Mesenchymal stem cell (in vitro differentiated cells and primary cell): ENCODE measurements at regions not wholly inside any gene's neighbourhood (a gene's known extent, or its start where the extent isn't known, plus 50 kb on each side); places are given as distances from the start of the nearest gene placed in this dataset.

Experiments
- DNase-seq: peaks from one replicate; pipeline ENCODE4 v3.0.0-alpha.2; 2013
- H2AFZ ChIP-seq: one replicate; pipeline ENCODE4 v1.6.1; 2013; ENCODE audit warnings: low read depth, mild to moderate bottlenecking, control low read depth, inconsistent platforms, low read length, moderate library complexity
- H2AK5ac ChIP-seq: 2 replicates; pipeline ENCODE4 v1.6.1; 2013; ENCODE audit warnings: low read length, moderate library complexity, mild to moderate bottlenecking, inconsistent platforms; ENCODE audit not compliant: severe bottlenecking
- H2BK120ac ChIP-seq: one replicate; pipeline ENCODE4 v1.6.1; 2013; ENCODE audit warnings: low read depth, mild to moderate bottlenecking, inconsistent platforms, low read length, moderate library complexity
- H2BK12ac ChIP-seq, 2 experiments: one replicate each; pipeline ENCODE4 v1.6.1; 2013; ENCODE audit warnings: inconsistent platforms in 2 of 2, low read length in 2 of 2, mild to moderate bottlenecking in 2 of 2, moderate library complexity in 2 of 2, control low read depth in 1 of 2
- H2BK15ac ChIP-seq: one replicate; pipeline ENCODE4 v1.6.1; 2013; ENCODE audit warnings: mild to moderate bottlenecking, low read depth, inconsistent platforms; ENCODE audit not compliant: poor library complexity, severe bottlenecking
- H2BK5ac ChIP-seq: 2 replicates; pipeline ENCODE4 v1.6.1; 2013; ENCODE audit warnings: low read depth, mild to moderate bottlenecking, low read length, control low read depth, inconsistent platforms; ENCODE audit not compliant: poor library complexity, severe bottlenecking
- H3K14ac ChIP-seq, 2 experiments: one replicate each; pipeline ENCODE4 v1.6.1; 2013; ENCODE audit warnings: inconsistent platforms in 2 of 2, low read length in 2 of 2, control low read depth in 1 of 2, mild to moderate bottlenecking in 1 of 2, moderate library complexity in 1 of 2
- H3K18ac ChIP-seq, 2 experiments: one replicate each; pipeline ENCODE4 v1.6.1; 2013; ENCODE audit warnings: inconsistent platforms in 2 of 2, low read length in 2 of 2, control low read depth in 1 of 2, low read depth in 1 of 2, mild to moderate bottlenecking in 1 of 2
- H3K23ac ChIP-seq, 2 experiments: one replicate each; pipeline ENCODE4 v1.6.1; 2013; ENCODE audit warnings: inconsistent platforms in 2 of 2, low read length in 2 of 2, mild to moderate bottlenecking in 2 of 2, moderate library complexity in 2 of 2, control low read depth in 1 of 2
- H3K27ac ChIP-seq: 2 replicates; pipeline ENCODE4 v1.5.1; 2013; ENCODE audit warnings: mild to moderate bottlenecking, moderate library complexity, low read length, control low read depth, inconsistent platforms; ENCODE audit not compliant: poor library complexity, severe bottlenecking
- H3K27me3 ChIP-seq, 2 experiments: 2 replicates each; pipeline versions ENCODE4 v1.6.1 to v1.7.0; 2013; ENCODE audit warnings: low read length in 2 of 2, mild to moderate bottlenecking in 2 of 2, moderate library complexity in 2 of 2, control low read depth in 1 of 2, inconsistent platforms in 1 of 2; ENCODE audit not compliant: control insufficient read depth in 1 of 2, insufficient read depth in 1 of 2
- H3K36me3 ChIP-seq, 2 experiments: 2 replicates each; pipeline versions ENCODE4 v1.6.1 to v1.7.0; 2013; ENCODE audit warnings: low read length in 2 of 2, control low read depth in 1 of 2, inconsistent platforms in 1 of 2, low read depth in 1 of 2, mild to moderate bottlenecking in 1 of 2; ENCODE audit not compliant: insufficient read depth in 2 of 2, control insufficient read depth in 1 of 2
- H3K4ac ChIP-seq, 2 experiments: one replicate each; pipeline ENCODE4 v1.6.1; 2013; ENCODE audit warnings: inconsistent platforms in 2 of 2, low read length in 2 of 2, mild to moderate bottlenecking in 2 of 2, moderate library complexity in 2 of 2, control low read depth in 1 of 2, low read depth in 1 of 2
- H3K4me1 ChIP-seq: 2 replicates; pipeline ENCODE4 v1.6.1; 2013; ENCODE audit warnings: low read depth, low read length, control low read depth; ENCODE audit not compliant: control insufficient read depth, insufficient read depth
- H3K4me2 ChIP-seq: 2 replicates; pipeline ENCODE4 v1.6.1; 2013; ENCODE audit warnings: low read length, mild to moderate bottlenecking, inconsistent platforms; ENCODE audit not compliant: poor library complexity, severe bottlenecking
- H3K4me3 ChIP-seq, 2 experiments: 2 replicates each; pipeline versions ENCODE4 v1.5.1 to v1.7.0; 2013; ENCODE audit warnings: low read length in 2 of 2, mild to moderate bottlenecking in 2 of 2, control low read depth in 1 of 2, low read depth in 1 of 2; ENCODE audit not compliant: insufficient read depth in 1 of 2
- H3K79me1 ChIP-seq: replicated peaks from 2 replicates; pipeline ENCODE4 v1.6.1; 2013; ENCODE audit warnings: mild to moderate bottlenecking, control low read depth, low read length, inconsistent platforms; ENCODE audit not compliant: poor library complexity, severe bottlenecking
- H3K9ac ChIP-seq: 2 replicates; pipeline ENCODE4 v1.7.0; 2013; ENCODE audit warnings: mild to moderate bottlenecking, low read length, moderate library complexity
- H3K9me3 ChIP-seq: 2 replicates; pipeline ENCODE4 v1.7.0; 2013; ENCODE audit warnings: mild to moderate bottlenecking, low read length; ENCODE audit not compliant: control insufficient read depth
- H4K8ac ChIP-seq: one replicate; pipeline ENCODE4 v1.6.1; 2013; ENCODE audit warnings: inconsistent platforms, mild to moderate bottlenecking, low read length, moderate library complexity
- H4K91ac ChIP-seq: one replicate; pipeline ENCODE4 v1.6.1; 2013; ENCODE audit warnings: mild to moderate bottlenecking, low read length, inconsistent platforms
- WGBS: methylation state at CpG from one replicate; pipeline ENCODE4 v1.1.7; 2013; ENCODE audit warnings: mixed read lengths; 5-methylcytosine and 5-hydroxymethylcytosine counted together

DNA sequence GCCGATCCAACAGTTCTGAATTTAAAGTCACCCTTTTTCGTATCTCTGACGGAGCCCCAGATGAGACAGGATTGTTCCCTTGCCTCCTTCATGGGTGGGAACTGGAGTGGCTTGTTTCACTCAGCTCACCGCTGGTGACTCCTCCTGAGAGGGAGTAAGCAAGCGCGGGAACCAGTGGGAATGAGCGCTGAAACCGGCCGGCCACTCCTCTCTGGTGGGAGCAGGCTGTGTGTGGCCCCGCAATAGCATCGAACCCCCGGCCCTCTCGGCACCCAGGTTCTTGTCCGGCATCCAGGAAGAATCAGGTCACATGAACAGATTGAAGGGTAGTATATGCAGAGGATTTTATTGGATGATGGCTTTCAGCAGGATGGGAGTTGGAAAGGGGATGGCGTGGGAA, 1211.6 kb upstream of the PCDH20 start:
- no peak overlapping the region for H2AK5ac ChIP-seq
- no peaks in the 10 kb centered on the region for H3K4me1 ChIP-seq
- H3K23ac ChIP-seq = no peak overlapping the region
- no peak overlapping the region for H4K91ac ChIP-seq
- no peak overlapping the region for H3K9ac ChIP-seq
- H2BK15ac ChIP-seq = no peak overlapping the region
- no peak overlapping the region for H2BK12ac ChIP-seq
- DNase-seq = no peak
- H3K14ac ChIP-seq = no peak overlapping the region
- no peak overlapping the region for H3K18ac ChIP-seq
- H3K4me3 ChIP-seq = no peak overlapping the region
- no peak overlapping the region for H2BK120ac ChIP-seq
- no peak overlapping the region for H2AFZ ChIP-seq
- no peaks in the 10 kb centered on the region for H3K79me1 ChIP-seq
- H3K36me3 ChIP-seq = no peaks in the 10 kb centered on the region
- no peaks in the 10 kb centered on the region for H3K9me3 ChIP-seq
- 92% methylated on average over 15 of the region's 15 CpGs for WGBS
- no peak overlapping the region for H3K27ac ChIP-seq
- no peak overlapping the region for H2BK5ac ChIP-seq
- no peaks in the 10 kb centered on the region for H3K27me3 ChIP-seq
- H3K4ac ChIP-seq = no peak overlapping the region
- no peak overlapping the region for H3K4me2 ChIP-seq
- H4K8ac ChIP-seq = no peak overlapping the region

DNA sequence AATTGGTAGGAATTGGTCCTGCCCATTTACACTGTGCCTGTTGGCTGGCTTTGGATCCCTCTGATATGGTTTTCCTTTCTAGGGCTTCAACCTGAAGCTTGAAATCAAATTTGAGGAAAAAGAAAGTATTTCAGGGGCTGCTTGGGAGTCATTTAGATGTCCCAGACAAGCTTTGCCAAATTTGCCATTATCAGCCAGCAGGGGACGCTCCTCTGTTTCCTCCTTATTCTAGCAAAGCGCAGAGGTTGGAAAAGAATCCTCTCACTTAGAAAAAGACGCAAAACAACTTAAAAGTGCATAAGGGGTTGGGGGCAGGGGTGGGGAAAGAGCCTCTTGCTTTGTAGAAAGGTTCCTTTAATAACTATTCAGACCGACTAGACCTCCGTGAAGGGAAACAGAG, 1211.1 kb upstream of the PCDH20 start:
- Histone ChIP-seq H2AK5ac (no peak overlapping the region), H2BK12ac (no peak overlapping the region), H2BK120ac (no peak overlapping the region), H3K4ac (no peak overlapping the region), H3K18ac (no peak overlapping the region), H3K36me3 (no peaks in the 10 kb centered on the region), H3K27ac (no peak overlapping the region), H2AFZ (no peak overlapping the region), H4K8ac (no peak overlapping the region), H3K14ac (no peak overlapping the region), H2BK15ac (no peak overlapping the region), H3K23ac (no peak overlapping the region), H3K9me3 (no peaks in the 10 kb centered on the region), H3K27me3 (no peaks in the 10 kb centered on the region), H3K9ac (no peak overlapping the region), H3K79me1 (no peaks in the 10 kb centered on the region), H2BK5ac (no peak overlapping the region), H4K91ac (no peak overlapping the region), H3K4me3 (no peak overlapping the region), H3K4me1 (no peaks in the 10 kb centered on the region), H3K4me2 (no peak overlapping the region)
- no peak for DNase-seq
- WGBS = 38% methylated on average over 4 of the region's 5 CpGs

DNA sequence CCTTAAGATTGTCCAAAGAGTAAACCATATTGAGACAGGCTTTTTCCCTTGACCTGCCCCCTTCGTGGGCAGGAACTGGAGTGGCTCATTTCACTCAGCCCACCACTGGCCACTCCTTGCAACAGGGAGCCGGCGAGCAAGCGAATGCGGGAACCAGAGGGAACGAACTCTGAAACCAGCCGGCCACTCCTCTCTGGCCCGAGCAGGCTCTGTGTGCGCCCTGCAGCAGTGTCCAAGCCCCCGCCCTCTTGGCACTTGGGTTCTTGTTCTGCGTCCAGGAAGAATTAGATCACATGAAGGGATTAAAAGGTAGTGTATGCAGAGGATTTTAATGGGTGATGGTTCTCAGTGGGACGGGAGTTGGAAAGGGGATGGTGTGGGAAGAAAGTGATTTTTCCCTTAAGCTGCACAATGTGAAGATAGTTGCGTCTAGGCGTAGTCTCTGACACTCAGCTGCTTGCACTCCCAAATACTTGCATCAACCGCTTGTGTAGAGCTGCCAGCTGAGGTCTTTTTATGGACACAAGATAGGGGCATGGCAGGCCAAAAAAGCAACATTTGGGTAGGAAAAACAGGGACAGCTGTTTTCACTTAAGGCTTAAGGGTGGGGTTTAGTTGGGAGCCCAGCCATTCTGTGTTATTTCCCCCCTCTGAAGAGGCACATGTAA, 1209.7 kb upstream of the PCDH20 start:
- Histone ChIP-seq H3K23ac (no peak overlapping the region), H3K27ac (no peak overlapping the region), H3K18ac (no peak overlapping the region), H3K36me3 (no peaks in the 10 kb centered on the region), H3K4ac (no peak overlapping the region), H2BK12ac (no peak overlapping the region), H4K8ac (no peak overlapping the region), H3K79me1 (no peaks in the 10 kb centered on the region), H3K14ac (no peak overlapping the region), H3K27me3 (no peaks in the 10 kb centered on the region), H2BK120ac (no peak overlapping the region), H3K4me3 (no peak overlapping the region), H3K4me1 (no peaks in the 10 kb centered on the region), H3K4me2 (no peak overlapping the region), H2BK5ac (no peak overlapping the region), H2AFZ (no peak overlapping the region), H2AK5ac (no peak overlapping the region), H3K9me3 (no peaks in the 10 kb centered on the region), H4K91ac (no peak overlapping the region), H3K9ac (no peak overlapping the region), H2BK15ac (no peak overlapping the region)
- DNase-seq = no peak
- WGBS = 88% methylated on average over 15 of the region's 15 CpGs

DNA sequence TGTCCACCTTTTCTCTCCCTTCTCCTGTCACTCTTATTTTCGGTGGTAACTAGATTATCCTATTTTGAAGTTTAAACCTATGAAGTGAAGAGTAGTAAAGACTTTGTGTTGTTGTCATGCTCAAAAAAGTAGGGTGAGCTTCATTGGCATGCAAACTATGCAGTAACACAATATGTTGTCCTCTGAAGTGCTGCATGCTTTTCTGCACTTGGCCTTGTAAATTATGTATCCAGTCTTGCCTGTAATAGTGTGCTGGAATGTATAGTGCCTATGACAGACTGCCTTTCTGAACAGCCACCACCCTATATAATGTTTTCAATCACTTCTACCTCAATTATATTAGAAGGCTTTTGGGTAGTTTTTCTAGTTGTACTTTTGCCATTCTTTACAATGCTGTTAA, 1198.2 kb upstream of the PCDH20 start:
- WGBS = 100% methylated on average over 1 of the region's 1 CpG
- H3K23ac ChIP-seq = no peak overlapping the region
- H2AFZ ChIP-seq = no peak overlapping the region

More for the DNA sequence above, 1198.2 kb upstream of the PCDH20 start:
- Histone ChIP-seq H2BK15ac (no peak overlapping the region), H3K27me3 (no peaks in the 10 kb centered on the region), H3K4me1 (no peaks in the 10 kb centered on the region), H2BK12ac (no peak overlapping the region), H2BK5ac (no peak overlapping the region), H3K27ac (no peak overlapping the region), H3K79me1 (no peaks in the 10 kb centered on the region), H3K4me2 (no peak overlapping the region), H3K4ac (no peak overlapping the region), H3K14ac (no peak overlapping the region), H3K9me3 (peaks cover 7% of the 10 kb centered on the region), H3K4me3 (no peak overlapping the region), H3K9ac (no peak overlapping the region), H2AK5ac (no peak overlapping the region), H4K91ac (no peak overlapping the region), H3K36me3 (no peaks in the 10 kb centered on the region), H3K18ac (no peak overlapping the region), H4K8ac (no peak overlapping the region), H2BK120ac (no peak overlapping the region)
- DNase-seq = no peak
